SKM-1 treated with dmso at 0.1 percent for 144 hours (cell line): ENCODE measurements at regions not wholly inside any gene's neighbourhood (a gene's known extent, or its start where the extent isn't known, plus 50 kb on each side); places are given as distances from the start of the nearest gene placed in this dataset.

ENCODE experiments used
- DNase-seq: peaks from one replicate; lab custom pipeline; 2025; ENCODE audit not compliant: unreplicated experiment; lab: John Stamatoyannopoulos, UW

- DNase-seq: no peak
Measured at GRCh38 chr6:90960324-90960723, 373.5 kb upstream of the MAP3K7 start.

GRCh38 chr6:90955246-90955645, 368.4 kb upstream of the MAP3K7 start:
- DNase-seq: no peak

GRCh38 chr6:90953405-90954161, 366.7 kb upstream of the MAP3K7 start:
- no peak for DNase-seq

- no peak for DNase-seq
Measured at GRCh38 chr6:90952176-90952575, 365.3 kb upstream of the MAP3K7 start.

GRCh38 chr6:90948540-90948939, 361.7 kb upstream of the MAP3K7 start:
- no peak for DNase-seq

GRCh38 chr6:90947184-90948064, 360.6 kb upstream of the MAP3K7 start:
- no peak for DNase-seq

GRCh38 chr6:90941885-90942284, 355.0 kb upstream of the MAP3K7 start:
- DNase-seq: no peak

GRCh38 chr6:90940812-90941481, 354.1 kb upstream of the MAP3K7 start:
- peak; percentile 77 for DNase-seq

- no peak for DNase-seq
Measured at GRCh38 chr6:90939906-90940305, 353.0 kb upstream of the MAP3K7 start.

GRCh38 chr6:90938122-90938521, 351.2 kb upstream of the MAP3K7 start:
- no peak for DNase-seq

- no peak for DNase-seq
Measured at GRCh38 chr6:90936286-90936685, 349.4 kb upstream of the MAP3K7 start.

GRCh38 chr6:90934966-90935365, 348.1 kb upstream of the MAP3K7 start:
- no peak for DNase-seq

- DNase-seq: no peak
Measured at GRCh38 chr6:90934081-90934480, 347.2 kb upstream of the MAP3K7 start.

- no peak for DNase-seq
Measured at GRCh38 chr6:90932351-90932750, 345.5 kb upstream of the MAP3K7 start.

GRCh38 chr6:90928051-90928450, 341.2 kb upstream of the MAP3K7 start:
- no peak for DNase-seq

GRCh38 chr6:90925726-90926125, 338.9 kb upstream of the MAP3K7 start:
- no peak for DNase-seq

- DNase-seq: no peak
Measured at GRCh38 chr6:90922325-90922724, 335.5 kb upstream of the MAP3K7 start.

GRCh38 chr6:90918361-90918760, 331.5 kb upstream of the MAP3K7 start:
- no peak for DNase-seq

- no peak for DNase-seq
Measured at GRCh38 chr6:90917376-90917775, 330.5 kb upstream of the MAP3K7 start.

GRCh38 chr6:90916968-90917367, 330.1 kb upstream of the MAP3K7 start:
- no peak for DNase-seq

- DNase-seq: no peak
Measured at GRCh38 chr6:90915224-90915915, 328.5 kb upstream of the MAP3K7 start.
